ENCODE measurements at regions not wholly inside any gene's neighbourhood (a gene's known extent, or its start where the extent isn't known, plus 50 kb on each side); places are given as distances from the start of the nearest gene placed in this dataset.

DNA sequence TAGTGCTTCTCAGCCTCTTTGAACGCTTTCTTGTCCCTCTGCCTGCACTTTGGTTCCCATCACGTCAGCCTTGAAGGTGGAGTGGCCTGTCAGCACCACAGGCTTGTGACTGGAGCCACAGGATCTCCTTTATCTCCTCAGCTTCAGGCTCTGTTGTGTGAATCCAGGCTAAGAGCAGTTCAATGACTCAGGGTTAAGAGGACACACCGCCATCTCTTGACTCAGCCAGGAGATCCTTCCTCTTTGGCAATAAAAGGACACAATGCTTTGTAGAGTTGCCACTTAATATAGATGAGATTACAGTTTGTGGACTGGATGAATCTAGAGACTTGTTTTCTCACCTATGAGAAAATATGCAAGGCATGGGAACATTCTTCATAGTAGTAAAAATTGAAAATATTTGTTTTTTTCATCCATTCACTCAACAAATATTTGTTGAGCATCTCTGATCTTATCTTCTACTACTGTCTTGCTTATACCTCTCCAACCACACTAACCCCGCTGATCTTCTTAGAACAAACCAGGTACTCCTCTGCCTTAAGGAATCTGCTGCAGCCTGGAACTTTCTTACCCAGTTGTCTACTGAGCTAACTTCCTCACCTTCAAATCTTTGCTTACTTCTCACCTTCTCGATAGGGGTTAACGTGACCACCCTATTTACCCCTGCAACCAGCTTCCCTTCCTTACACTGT, 62.3 kb downstream of the UCHL1 start:
- H3K9me3 ChIP-seq: no peaks in the 10 kb centered on the region
- H3K27me3 ChIP-seq: no peaks in the 10 kb centered on the region
- 69 to 74% methylated on average over 6 of the region's 6 CpGs for WGBS, 2 donors
- intact Hi-C loops (cut with DNase I): no loop called here
- no peak for TF ChIP-seq POLR2A (IDR thresholded peaks at IDR 0.05)
- H3K4me3 ChIP-seq: no peak overlapping the region
- no peaks in the 10 kb centered on the region for H3K4me1 ChIP-seq
- H3K36me3 ChIP-seq: no peaks in the 10 kb centered on the region
- H3K27ac ChIP-seq: no peak overlapping the region
- DNase-seq: no peak

DNA sequence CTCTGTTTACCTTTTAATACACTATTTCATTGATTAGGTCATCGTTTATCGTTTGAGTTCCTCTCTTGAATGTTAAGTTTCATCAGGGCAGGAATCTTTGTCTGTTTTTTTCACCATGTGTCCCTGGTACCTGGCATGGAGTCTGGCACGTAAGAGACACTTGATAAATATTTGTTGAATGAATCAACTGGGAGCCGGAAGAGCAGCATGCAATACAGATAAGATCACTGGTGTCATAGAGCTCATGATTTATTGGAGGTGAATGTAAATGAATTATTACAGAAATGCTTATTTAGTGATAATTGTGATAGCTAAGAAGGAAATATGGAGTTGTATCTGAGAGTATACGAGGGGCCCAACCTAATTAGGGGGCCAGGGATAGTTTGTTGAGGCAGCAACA, 62.8 kb downstream of the UCHL1 start:
- WGBS, 2 donors: 32 to 42% methylated on average over 5 of the region's 5 CpGs
- no peaks in the 10 kb centered on the region for H3K27me3 ChIP-seq
- H3K36me3 ChIP-seq: no peaks in the 10 kb centered on the region
- intact Hi-C loops (cut with DNase I): no loop called here
- H3K27ac ChIP-seq: no peak overlapping the region
- TF ChIP-seq, protein P1, sequence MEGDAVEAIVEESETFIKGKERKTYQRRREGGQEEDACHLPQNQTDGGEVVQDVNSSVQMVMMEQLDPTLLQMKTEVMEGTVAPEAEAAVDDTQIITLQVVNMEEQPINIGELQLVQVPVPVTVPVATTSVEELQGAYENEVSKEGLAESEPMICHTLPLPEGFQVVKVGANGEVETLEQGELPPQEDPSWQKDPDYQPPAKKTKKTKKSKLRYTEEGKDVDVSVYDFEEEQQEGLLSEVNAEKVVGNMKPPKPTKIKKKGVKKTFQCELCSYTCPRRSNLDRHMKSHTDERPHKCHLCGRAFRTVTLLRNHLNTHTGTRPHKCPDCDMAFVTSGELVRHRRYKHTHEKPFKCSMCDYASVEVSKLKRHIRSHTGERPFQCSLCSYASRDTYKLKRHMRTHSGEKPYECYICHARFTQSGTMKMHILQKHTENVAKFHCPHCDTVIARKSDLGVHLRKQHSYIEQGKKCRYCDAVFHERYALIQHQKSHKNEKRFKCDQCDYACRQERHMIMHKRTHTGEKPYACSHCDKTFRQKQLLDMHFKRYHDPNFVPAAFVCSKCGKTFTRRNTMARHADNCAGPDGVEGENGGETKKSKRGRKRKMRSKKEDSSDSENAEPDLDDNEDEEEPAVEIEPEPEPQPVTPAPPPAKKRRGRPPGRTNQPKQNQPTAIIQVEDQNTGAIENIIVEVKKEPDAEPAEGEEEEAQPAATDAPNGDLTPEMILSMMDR (IDR thresholded peaks at IDR 0.05): no peak
- TF ChIP-seq POLR2A (IDR thresholded peaks at IDR 0.05): no peak
- no peaks in the 10 kb centered on the region for H3K9me3 ChIP-seq
- H3K4me3 ChIP-seq: no peak overlapping the region
- DNase-seq: no peak
- no peaks in the 10 kb centered on the region for H3K4me1 ChIP-seq

DNA sequence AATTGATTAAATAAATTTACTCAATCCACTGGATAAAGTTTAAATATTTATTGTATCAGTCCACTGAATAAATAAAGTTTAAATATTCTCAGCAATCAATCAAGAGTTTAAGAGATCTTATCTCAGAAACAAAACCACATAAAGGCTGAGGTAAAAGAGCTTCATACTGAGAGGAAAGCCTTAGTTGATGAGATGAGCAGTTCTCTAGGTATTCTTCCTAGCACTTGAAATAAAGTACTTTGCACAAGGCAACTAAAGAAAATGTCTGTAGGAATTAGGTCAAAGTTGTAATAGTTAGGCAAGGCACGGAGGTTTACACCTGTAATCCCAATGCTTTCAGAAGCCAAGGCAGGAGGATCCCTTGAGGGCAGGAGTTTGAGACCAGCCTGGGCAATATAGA, 63.5 kb downstream of the UCHL1 start:
- Histone ChIP-seq H3K4me3 (no peak overlapping the region), H3K27ac (no peak overlapping the region), H3K9me3 (no peaks in the 10 kb centered on the region), H3K4me1 (no peaks in the 10 kb centered on the region), H3K27me3 (no peaks in the 10 kb centered on the region), H3K36me3 (no peaks in the 10 kb centered on the region)
- intact Hi-C loops (cut with DNase I): no loop called here
- 59 to 67% methylated on average over 1 of the region's 1 CpG for WGBS, 2 donors
- TF ChIP-seq POLR2A (IDR thresholded peaks at IDR 0.05): no peak
- TF ChIP-seq, protein P1 (IDR thresholded peaks at IDR 0.05): no peak
- DNase-seq: no peak

DNA sequence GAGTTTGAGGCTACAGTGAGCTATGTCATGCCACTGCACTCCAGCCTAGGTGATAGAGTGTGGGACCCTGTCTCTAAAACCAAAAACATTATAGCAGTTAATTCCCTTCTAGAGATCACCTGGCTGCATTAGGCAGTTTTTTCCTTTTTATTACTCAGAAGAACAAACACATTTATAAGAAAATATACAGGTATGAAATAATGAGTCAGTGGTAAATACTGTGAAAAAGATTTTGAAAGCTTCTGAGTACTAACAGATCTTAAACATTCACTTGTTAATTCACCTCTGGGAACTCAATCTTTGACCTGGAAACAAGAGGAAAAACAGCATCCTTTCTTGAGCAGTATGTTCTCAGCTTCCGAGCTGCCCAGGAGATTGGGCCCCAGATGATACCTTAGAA, 64.1 kb downstream of the UCHL1 start:
- DNase-seq: no peak
- TF ChIP-seq, protein P1 (IDR thresholded peaks at IDR 0.05): no peak
- TF ChIP-seq POLR2A (IDR thresholded peaks at IDR 0.05): no peak
- Histone ChIP-seq H3K4me1 (no peaks in the 10 kb centered on the region), H3K36me3 (no peaks in the 10 kb centered on the region), H3K27ac (no peak overlapping the region), H3K4me3 (no peak overlapping the region), H3K27me3 (no peaks in the 10 kb centered on the region), H3K9me3 (no peaks in the 10 kb centered on the region)
- intact Hi-C loops (cut with DNase I): no loop called here
- 81 to 100% methylated on average over 1 of the region's 1 CpG for WGBS, 2 donors

GRCh38 chr4:41321216-41321945, 64.7 kb downstream of the UCHL1 start:
- H3K4me3 ChIP-seq: no peak overlapping the region
- H3K27me3 ChIP-seq: no peaks in the 10 kb centered on the region
- no peaks in the 10 kb centered on the region for H3K4me1 ChIP-seq
- no peak for DNase-seq
- no peak for TF ChIP-seq POLR2A (IDR thresholded peaks at IDR 0.05)
- TF ChIP-seq, protein P1 (IDR thresholded peaks at IDR 0.05): no peak
- no peaks in the 10 kb centered on the region for H3K36me3 ChIP-seq
- no peaks in the 10 kb centered on the region for H3K9me3 ChIP-seq
- intact Hi-C loops (cut with DNase I): no loop called here
- H3K27ac ChIP-seq: no peak overlapping the region

Data from esophagus squamous epithelium (tissue), 5 donors.